GM20431 (cell line): ENCODE measurements at regions not wholly inside any gene's neighbourhood (a gene's known extent, or its start where the extent isn't known, plus 50 kb on each side); places are given as distances from the start of the nearest gene placed in this dataset.

ENCODE experiments used
- in situ Hi-C: fragments of 300-500 bp; cut with MseI, MboI; formaldehyde crosslinking; loops from one replicate; pipeline ENCODE4 v1.15.0; 2020; ENCODE audit warnings: low sequenced_read_pairs; ENCODE audit not compliant: unreplicated experiment

- in situ Hi-C loops: no loop called here
These were observed 197.1 kb upstream of the NLRP1 start for GRCh38 chr17:5781236-5781927.

- in situ Hi-C loops: no loop called here
These were observed 199.0 kb upstream of the NLRP1 start for GRCh38 chr17:5783269-5783668.

GRCh38 chr17:5783851-5784250 is 199.5 kb upstream of the NLRP1 start:
- in situ Hi-C loops: no loop called here

GRCh38 chr17:5784791-5785190 is 200.5 kb upstream of the NLRP1 start:
- in situ Hi-C loops: no loop called here

- in situ Hi-C loops: no loop called here
These were observed 201.0 kb upstream of the NLRP1 start for GRCh38 chr17:5785338-5785737.

GRCh38 chr17:5785867-5786509 is 201.7 kb upstream of the NLRP1 start:
- in situ Hi-C loops: no loop called here

- in situ Hi-C loops: no loop called here
These were observed 202.2 kb upstream of the NLRP1 start for GRCh38 chr17:5786510-5786875.

- in situ Hi-C loops: no loop called here
These were observed 204.1 kb upstream of the NLRP1 start for GRCh38 chr17:5788266-5788900.

GRCh38 chr17:5789528-5789927 is 205.2 kb upstream of the NLRP1 start:
- in situ Hi-C loops: no loop called here

- in situ Hi-C loops: no loop called here
These were observed 208.8 kb upstream of the NLRP1 start for GRCh38 chr17:5793157-5793556.

- in situ Hi-C loops: no loop called here
These were observed 209.6 kb upstream of the NLRP1 start for GRCh38 chr17:5793899-5794298.

GRCh38 chr17:5794385-5794784 is 210.1 kb upstream of the NLRP1 start:
- in situ Hi-C loops: no loop called here

- in situ Hi-C loops: no loop called here
These were observed 210.7 kb upstream of the NLRP1 start for GRCh38 chr17:5794881-5795506.

- in situ Hi-C loops: no loop called here
These were observed 213.2 kb upstream of the NLRP1 start for GRCh38 chr17:5797447-5798050.

GRCh38 chr17:5798094-5798493 is 213.8 kb upstream of the NLRP1 start:
- in situ Hi-C loops: no loop called here

GRCh38 chr17:5800131-5800530 is 215.8 kb upstream of the NLRP1 start:
- in situ Hi-C loops: no loop called here

- in situ Hi-C loops: no loop called here
These were observed 216.3 kb upstream of the NLRP1 start for GRCh38 chr17:5800646-5801045.

- in situ Hi-C loops: no loop called here
These were observed 219.9 kb upstream of the NLRP1 start for GRCh38 chr17:5804251-5804650.

GRCh38 chr17:5809056-5809455 is 224.7 kb upstream of the NLRP1 start:
- in situ Hi-C loops: no loop called here

GRCh38 chr17:5809580-5810188 is 225.4 kb upstream of the NLRP1 start:
- in situ Hi-C loops: no loop called here
